GM18909 (cell line): ENCODE measurements at regions not wholly inside any gene's neighbourhood (a gene's known extent, or its start where the extent isn't known, plus 50 kb on each side); places are given as distances from the start of the nearest gene placed in this dataset.

Experiments
- ATAC-seq: cut with Tn5 transposase; IDR thresholded peaks from one replicate; pipeline ENCODE4 v1.9.1; 2021; ENCODE audit warnings: mild to moderate bottlenecking; ENCODE audit not compliant: unreplicated experiment, poor library complexity

GRCh38 chr3:181851063-181851462 lies 139.3 kb downstream of the SOX2 start:
- no peak for ATAC-seq

- ATAC-seq: no peak
Observed at GRCh38 chr3:181855825-181856224, 144.1 kb downstream of the SOX2 start.

- no peak for ATAC-seq
Observed at GRCh38 chr3:181859518-181859917, 147.8 kb downstream of the SOX2 start.

GRCh38 chr3:181860235-181860634 lies 148.5 kb downstream of the SOX2 start:
- no peak for ATAC-seq

GRCh38 chr3:181862502-181862901 lies 150.8 kb downstream of the SOX2 start:
- no peak for ATAC-seq

- ATAC-seq: no peak
Observed at GRCh38 chr3:181868576-181869082, 156.9 kb downstream of the SOX2 start.

- ATAC-seq: no peak
Observed at GRCh38 chr3:181872887-181873286, 161.2 kb downstream of the SOX2 start.

- no peak for ATAC-seq
Observed at GRCh38 chr3:181879926-181880325, 168.2 kb downstream of the SOX2 start.

- ATAC-seq: no peak
Observed at GRCh38 chr3:181880331-181880730, 168.6 kb downstream of the SOX2 start.

GRCh38 chr3:181881749-181882148 lies 170.0 kb downstream of the SOX2 start:
- no peak for ATAC-seq

- no peak for ATAC-seq
Observed at GRCh38 chr3:181885868-181886630, 174.3 kb downstream of the SOX2 start.

GRCh38 chr3:181886676-181887075 lies 175.0 kb downstream of the SOX2 start:
- no peak for ATAC-seq

- no peak for ATAC-seq
Observed at GRCh38 chr3:181887685-181888084, 176.0 kb downstream of the SOX2 start.

GRCh38 chr3:181888234-181888633 lies 176.5 kb downstream of the SOX2 start:
- no peak for ATAC-seq

- ATAC-seq: no peak
Observed at GRCh38 chr3:181892848-181893247, 181.1 kb downstream of the SOX2 start.

- no peak for ATAC-seq
Observed at GRCh38 chr3:181896605-181897004, 184.9 kb downstream of the SOX2 start.

- no peak for ATAC-seq
Observed at GRCh38 chr3:181899702-181900101, 188.0 kb downstream of the SOX2 start.

- no peak for ATAC-seq
Observed at GRCh38 chr3:181901626-181902025, 189.9 kb downstream of the SOX2 start.

GRCh38 chr3:181906338-181906737 lies 194.6 kb downstream of the SOX2 start:
- ATAC-seq: no peak

- no peak for ATAC-seq
Observed at GRCh38 chr3:181909241-181909640, 197.5 kb downstream of the SOX2 start.

GRCh38 chr3:181912384-181912783 lies 200.7 kb downstream of the SOX2 start:
- ATAC-seq: no peak

- no peak for ATAC-seq
Observed at GRCh38 chr3:181913254-181913653, 201.5 kb downstream of the SOX2 start.
